HG03280 (cell line): ENCODE measurements at regions not wholly inside any gene's neighbourhood (a gene's known extent, or its start where the extent isn't known, plus 50 kb on each side); places are given as distances from the start of the nearest gene placed in this dataset.
"Not testable (repeated sequence)": the region's sequence is repeated elsewhere in the genome, so short reads cannot be mapped to it uniquely, and the experiment has no call there.

Experiments
- ATAC-seq: cut with Tn5 transposase; IDR thresholded peaks from one replicate; pipeline ENCODE4 v1.9.1; 2021; ENCODE audit warnings: mild to moderate bottlenecking, moderate library complexity; ENCODE audit not compliant: unreplicated experiment

DNA sequence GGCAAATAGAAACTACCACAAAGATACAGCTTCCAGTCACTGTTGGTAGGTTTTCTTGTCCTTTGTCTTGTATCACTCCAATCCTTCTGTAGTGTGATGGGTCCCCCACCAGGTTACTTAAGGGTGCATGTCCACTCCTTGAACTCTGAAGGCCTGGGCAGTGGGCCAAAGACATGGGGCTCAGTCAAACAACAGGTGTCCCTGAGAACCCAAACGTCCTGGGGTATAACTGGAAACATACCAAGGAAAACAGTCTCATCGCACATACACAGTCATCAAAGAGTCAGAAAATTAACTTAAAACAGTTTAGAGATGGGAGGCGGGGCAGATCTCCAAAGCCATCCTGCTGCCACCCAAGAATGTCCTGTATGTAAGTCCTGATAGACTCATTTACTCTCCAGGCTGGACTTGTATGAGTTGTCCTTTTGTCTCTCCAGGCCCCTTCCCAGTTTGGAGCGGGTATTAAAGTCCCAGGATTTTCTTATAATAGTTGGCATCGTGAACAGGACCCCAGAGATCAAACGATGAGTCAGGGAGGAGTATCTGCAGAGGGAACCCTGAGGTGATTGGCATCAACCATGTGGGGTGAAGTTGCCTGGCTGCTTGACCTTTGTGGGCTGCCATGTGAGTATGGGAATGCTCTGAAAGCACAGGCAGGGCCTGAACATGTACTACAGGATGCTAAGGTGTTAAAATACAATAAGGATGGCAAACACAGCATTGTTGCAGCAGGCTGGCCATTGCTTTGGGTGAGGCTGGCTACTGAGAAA is 613.2 kb upstream of the KLF12 start:
- ATAC-seq: no peak

DNA sequence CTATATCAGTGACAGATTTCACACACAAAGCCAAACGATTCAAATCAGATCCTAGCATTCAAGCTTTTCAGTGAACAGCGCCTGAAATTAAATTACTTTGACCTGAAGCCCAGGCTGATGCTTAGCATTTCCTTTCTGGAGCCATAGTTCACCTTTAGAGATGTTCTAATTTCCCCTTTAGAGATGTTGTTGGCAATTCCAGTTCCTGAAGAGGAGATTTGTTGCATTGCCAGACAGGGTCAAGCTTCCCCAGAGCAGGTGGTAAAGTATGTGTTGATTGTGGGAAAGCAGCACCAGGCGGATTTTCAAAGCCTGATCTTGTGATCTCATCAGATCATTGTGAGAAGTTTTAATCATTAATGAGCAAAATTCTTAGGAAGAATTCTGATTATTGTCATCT is 609.8 kb upstream of the KLF12 start:
- no peak for ATAC-seq

DNA sequence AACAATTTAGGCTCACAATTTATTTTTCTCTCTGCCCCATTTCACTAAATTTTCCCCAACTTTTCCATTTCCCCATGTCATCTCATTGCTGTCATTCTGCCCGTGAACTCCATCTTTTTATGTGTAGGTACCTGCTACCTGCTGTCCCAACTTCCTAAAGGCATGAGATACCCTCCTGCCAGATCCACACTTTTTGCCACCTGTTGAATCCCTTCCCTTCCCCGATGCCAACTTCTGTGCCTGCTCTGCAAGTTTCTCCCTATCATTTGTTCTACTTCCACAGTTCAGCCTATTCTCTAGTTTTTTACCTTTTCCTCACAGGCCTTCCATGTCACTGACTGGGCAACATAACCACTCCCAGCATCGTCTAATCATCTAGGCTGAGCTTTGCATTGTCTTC is 607.5 kb upstream of the KLF12 start:
- ATAC-seq: no peak

DNA sequence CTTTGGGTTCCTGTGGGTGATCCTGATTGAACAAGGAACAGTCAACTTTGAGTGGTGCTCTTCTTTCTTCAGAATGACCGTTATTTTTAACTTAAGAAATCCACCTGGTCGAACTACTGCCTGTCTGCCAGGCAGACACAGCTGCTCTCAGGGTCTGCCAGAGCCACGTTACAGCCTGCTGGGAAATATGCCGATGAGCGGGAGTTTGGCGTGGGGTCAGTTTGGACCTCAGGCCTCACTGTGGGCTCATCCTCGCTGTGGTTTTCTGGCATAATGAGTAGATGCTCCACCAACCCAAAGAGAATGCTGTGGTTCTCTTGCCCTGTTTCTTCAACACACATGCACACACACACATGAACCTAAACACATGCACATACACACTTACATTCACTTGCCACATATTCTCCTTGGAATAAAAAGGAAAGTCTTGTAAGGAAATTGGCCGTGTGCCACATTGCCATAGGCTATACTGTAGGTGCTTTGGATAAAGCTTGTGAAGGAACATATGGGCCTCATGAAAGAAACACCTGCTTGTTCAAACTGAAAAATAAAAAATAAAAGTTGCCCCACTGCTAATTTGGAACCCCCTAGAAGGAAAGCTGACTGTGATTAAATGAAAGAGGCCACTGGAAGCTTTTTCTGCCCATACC is 598.7 kb upstream of the KLF12 start:
- ATAC-seq: no peak

DNA sequence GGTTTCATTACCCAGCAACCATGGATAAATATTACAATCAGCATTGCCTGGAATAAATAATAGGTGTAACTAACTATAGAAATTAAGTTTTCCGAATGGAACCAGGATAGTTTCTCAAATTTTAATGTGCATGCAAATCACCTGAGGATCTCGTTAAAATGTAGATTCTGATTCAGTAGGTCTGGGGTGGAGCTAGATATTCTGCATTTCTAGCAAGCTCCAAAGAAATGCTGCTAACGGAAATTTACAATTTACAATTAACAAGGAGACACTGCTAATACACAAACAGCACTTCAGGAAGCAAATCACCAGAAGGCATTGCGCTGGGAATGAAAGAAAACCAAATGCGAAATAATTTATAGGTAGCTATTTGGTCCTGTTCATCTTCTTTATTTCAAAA is 597.5 kb upstream of the KLF12 start:
- no peak for ATAC-seq

DNA sequence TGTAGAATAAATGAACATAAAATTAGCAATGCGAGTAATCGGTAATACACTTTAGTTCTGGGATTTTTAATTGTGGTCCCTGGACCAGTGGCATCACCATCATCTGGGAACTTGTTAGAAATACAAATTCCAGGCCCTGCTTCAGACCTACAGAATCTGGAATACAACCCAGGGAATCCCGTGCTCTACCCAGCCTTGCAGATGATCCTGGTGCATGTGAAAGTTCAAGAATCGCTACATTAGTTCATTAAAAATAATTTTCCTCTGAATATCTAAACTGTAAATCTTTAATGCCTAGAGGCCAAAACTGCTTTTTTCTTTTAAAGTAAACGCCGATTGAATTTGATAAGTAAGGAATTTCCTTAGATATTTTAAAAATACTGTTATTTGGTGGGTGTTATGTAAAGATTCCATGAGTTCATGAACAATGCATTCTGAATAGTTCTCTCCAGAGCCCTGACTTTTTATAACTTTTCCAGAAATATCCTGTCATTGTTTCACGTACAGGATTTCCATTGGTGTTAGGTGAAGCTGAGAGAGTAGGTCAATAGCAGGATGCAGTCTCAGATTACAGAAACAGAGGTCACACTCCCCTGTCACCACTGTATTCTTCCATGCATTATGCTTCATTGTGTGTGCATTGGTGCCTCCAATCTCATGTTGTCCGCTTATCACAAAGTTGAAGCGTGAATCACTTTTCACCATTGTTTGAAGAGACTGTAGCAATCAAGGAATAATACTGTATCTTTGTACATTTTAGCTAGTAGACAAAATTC is 596.5 kb upstream of the KLF12 start:
- ATAC-seq: no peak

DNA sequence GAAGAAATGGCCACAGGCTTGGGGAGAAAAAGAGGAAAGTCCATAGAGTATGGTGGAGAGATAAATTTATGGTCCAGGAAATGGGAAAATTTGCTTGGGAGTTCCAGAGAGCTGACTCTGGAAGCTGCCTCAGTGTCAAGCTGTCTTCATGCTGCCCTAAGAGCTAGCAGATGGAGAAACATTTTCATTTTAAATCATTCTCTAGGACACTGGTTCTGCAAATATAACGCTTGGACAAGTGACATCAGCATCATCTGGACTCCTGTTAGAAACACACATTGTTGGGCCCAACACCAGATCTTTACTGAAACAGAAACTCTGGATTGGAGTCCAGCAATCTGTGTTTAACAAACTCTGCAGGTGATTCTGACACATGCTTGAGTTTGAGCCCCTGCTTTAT is 592.0 kb upstream of the KLF12 start:
- no peak for ATAC-seq

DNA sequence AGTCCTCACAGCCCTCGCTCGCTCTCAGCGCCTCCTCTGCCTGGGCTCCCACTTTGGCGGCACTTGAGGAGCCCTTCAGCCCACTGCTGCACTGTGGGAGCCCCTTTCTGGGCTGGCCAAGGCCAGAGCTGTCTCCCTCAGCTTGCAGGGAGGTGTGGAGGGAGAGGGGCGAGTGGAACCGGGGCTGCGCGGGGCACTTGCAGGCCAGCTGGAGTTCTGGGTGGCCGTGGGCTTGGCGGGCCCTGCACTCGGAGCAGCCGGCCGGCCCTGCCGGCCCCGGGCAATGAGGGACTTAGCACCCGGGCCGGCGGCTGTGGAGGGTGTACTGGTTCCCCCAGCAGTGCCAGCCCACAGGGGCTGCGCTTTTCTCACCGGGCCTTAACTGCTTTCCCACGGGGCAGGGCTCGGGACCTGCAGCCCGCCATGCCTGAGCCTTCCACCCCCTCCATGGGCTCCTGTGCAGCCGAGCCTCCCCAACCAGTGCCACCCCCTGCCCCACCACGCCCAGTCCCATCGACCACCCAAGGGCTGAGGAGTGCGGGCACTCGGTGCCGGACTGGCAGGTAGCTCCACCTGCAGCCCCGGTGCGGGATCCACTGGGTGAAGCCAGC is 584.1 kb upstream of the KLF12 start:
- ATAC-seq: not testable (repeated sequence)

DNA sequence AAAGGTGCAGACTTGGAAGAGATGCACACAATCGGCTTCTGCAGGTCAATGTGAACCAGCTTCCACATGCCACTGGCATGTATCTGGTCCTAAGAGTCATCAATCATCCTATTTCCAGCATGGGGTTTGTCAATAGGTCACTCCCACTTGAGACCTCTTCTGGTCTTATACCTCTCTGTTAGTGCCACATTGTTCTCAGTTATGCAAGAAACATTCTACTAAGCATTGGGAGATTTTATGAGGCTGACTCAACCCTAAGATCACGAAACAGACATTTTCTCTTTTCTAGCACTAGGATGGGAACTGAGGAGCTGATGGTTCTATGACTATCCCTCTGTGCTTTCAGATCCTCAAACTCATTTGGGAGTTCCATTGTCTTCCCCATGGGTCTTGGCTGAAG is 581.5 kb upstream of the KLF12 start:
- ATAC-seq: no peak

DNA sequence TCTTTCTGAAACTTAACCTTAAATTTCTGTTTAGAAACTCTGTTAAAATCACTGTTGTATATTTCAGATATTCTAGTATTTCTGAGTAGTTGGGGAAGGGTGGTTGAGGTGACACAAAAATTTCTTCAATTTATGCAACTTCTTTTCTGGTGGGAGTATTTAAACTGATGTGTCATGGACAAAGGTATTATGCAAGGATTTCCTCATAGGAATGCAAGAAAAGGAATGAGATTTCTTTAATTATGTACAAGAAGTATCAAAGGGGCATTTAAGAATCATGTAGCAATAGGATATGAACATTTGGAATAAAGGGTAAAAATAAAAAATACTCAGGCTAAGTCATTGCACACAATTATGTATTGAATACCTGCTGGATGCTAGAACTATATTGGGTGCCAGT is 575.8 kb upstream of the KLF12 start:
- no peak for ATAC-seq

DNA sequence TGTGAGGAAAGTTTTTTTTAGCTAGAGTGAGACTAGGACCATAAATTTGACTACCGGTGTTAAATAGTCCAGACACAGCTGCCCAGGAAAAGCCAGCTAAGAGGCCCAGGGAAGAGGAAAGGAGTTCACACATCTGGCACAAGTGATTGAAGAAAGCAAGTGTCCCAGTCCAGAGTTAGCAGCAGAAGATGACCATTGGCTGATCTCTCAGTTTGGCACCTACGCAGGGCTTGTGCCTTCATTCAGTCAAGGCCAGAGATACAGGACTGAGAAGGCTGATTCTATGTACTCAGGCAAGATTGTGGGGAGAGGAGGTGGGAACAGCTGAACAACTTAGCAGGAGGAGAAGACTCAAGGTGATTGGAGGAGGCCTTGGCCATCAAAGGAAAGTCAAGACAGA is 575.0 kb upstream of the KLF12 start:
- ATAC-seq: no peak

DNA sequence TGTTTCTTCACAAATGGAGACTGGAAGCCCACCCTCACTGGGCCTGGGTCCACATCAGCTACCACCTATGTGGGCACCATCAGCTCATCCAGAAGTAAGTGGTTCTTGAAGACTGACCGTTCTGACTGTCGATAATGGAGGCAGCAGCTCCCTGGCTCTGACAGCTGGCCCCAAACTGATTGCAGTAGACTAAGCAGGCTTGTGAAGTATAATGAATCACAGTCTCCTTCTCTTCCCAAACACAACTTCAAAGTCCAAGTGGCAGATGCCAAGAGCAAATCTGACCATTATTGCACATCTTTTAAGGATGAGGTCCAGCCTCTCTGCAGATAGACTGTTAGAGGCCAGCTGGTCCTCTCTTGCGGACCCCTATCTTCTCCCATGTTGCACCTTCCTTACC is 574.4 kb upstream of the KLF12 start:
- ATAC-seq: no peak

DNA sequence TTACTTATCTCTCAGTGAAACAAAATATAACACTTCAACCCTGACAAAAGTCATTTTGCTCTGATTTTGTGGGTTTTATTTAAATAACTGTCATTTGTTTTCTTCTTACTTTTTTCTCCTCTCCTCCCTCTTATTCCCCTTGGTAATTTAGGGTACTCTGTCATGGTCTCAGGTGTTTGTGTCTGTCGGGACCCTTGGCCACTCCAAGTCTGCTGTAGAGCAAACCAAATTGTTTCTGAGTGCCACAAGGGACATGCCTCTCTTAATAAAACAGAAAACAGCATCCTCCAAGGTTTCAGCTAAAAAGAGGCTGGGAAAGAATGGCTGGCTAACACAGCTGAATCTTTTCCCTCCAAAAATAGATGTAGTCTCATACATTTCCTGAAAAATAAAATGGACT is 573.1 kb upstream of the KLF12 start:
- no peak for ATAC-seq

DNA sequence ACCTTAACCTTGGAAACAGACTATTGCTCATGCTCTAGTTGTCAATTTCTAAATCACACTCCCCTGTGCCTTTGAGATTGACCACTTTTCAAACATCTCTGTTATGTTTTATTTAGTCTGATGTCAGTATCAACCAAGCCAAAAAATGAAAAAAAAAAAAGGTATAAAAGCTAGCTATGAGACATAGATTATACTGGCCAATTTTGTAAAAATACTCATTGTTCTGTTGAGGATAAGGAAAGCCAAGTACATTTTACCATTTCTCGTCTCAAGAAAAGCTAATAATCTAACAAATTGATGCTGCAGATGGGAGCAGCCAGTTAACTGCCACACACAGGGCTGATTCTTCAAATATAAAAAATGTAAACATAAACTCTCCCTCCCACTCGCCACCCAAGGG is 572.6 kb upstream of the KLF12 start:
- no peak for ATAC-seq

DNA sequence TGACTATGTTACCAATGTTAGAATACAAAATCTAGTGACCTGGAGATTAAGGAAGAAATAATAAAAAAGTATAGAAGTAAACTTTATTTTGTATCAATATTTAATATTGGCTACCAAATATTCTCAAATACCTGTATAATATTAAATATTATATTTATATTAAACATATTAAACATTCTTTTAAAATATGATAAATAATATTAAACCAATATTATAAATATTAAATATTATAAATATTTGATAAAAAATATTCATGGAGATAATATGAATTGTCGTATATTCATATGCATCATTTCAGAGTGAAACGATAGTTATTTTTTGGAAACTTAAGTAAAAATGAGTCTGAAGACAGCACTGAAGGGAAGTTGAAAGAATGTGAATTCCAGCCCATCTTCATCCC is 571.2 kb upstream of the KLF12 start:
- ATAC-seq: no peak

DNA sequence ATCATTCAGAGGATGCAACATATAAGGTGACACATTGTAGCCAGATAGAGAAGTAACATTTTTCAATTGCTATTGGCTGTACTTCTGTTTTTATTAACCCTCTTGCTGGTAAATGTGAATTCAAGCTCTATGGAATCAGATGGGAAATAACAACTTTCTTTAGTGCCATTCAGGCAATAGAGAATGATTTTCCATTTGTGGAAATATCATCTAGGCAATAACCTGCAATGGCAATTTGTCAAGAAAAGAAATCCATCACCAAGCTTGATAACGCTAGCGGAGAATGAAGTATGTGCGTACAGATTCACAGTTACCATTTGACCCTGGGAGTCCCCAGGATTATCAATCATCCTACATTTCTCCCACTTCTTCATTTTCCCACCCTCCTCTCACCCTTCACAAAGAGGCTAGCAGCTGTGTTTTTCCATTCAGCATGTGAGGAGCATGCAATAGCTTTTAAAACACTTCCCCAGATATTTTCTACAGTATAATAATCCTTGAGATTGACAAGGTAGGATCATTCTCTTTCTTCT is 569.7 kb upstream of the KLF12 start:
- ATAC-seq: no peak

DNA sequence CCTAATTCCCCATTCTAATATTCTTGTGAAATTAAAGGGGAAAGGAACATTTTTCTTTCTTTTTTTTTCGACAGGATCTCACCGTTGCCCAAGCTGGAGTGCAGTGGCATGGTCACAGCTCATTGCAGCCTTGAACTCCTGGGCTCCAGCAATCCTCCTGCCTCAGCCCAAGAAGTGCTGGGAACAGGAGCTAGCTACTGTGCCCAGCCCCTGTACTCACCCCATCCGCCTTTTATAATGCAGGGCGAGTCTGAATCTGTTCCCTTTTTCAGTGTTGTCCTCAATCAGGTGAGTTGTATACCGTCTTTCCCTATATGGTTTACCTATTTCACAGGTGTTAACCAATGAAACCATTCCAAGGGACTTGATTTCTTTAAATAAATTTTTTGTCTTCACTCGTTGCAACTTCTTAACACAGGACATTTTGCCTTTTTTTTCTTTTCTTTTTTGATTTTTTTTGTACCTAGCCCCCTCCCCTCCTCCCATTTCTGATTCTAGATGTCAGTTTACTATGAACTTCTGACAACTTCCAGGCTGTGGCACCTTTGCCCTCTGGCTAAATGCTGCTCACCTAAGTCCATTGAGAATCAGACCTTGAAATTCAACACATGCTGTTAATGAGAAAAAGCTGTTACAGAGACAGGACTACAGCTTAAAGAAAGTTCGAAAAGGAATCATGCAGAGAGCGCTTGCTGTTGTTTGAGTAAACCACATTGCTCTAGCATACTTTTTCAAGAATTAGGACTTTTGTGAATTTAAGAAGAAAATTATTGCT is 562.1 kb upstream of the KLF12 start:
- ATAC-seq: no peak

DNA sequence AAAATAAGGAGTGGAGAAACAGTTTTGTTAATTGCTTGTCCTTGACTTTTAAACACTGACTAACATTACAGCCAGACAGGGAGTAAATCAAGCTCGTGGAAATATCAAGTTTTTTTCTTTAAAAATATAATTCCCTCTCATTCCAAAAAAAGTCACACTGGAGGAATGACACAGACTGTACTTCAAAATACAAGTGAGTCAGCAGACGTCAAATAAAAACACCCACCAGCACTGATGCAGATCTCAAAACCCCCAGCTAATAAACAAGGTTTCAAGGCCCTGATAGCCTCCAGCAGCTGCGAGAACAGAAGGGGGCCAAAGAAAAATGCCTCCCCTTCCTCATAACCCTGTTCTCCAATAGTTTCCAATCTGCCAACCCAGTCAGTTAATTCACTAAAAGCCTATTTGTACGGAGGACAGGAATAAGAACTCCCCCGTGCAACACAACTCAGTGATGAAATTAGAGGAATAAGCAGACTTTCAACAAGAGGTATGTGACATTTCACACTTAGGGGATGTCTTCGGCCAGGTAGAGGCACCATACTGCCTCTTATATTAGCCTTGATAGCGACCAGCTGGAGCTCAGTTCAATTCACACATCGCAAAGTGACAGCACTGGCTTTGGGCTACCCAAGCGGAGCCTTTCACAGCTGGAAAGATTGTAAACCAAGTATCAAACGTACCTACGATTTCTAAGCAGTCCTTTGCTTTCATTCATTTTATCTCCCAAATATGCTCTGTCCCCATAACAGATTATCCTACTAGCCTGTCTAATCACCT is 561.0 kb upstream of the KLF12 start:
- ATAC-seq: no peak

DNA sequence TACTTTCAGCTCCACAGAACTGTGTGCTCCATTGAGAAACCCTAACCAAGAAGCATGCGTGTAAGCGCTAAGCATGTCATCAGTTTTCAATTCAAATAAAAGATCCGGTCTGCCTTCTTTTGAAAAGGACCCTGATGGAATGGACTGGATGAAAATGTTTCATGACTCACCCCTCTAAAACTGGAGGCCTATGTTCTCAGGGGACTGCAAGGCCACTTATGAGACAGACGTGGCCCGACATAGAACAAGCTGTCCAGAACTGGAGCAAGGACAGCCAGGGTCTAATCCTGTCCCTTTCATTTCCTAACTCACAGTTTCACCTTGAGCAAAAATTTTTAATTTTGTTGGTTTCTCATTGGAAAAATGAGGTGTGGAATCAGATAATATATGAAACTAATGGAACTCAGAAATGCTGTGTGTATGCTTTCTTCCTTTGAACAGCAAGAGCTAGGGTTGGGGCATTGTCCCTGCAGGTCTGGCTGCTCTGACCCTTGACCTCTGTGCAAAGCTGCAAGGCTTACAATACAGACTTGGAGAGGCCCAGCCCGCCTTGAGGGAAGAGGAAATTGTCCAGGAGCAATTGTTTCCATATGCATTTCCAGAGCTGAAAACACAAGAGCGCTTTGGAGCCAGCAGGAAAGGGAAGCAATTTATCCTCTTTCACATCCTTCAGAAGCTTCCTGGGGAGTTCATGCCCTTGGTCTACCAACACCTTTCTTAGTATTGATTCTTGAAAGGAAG is 553.4 kb upstream of the KLF12 start:
- no peak for ATAC-seq
